CD4-positive, alpha-beta T cell (primary cell): ENCODE measurements at regions not wholly inside any gene's neighbourhood (a gene's known extent, or its start where the extent isn't known, plus 50 kb on each side); places are given as distances from the start of the nearest gene placed in this dataset.

Experiments
- ATAC-seq: fragments of 200-7000 bp; cut with Tn5 transposase; one replicate; pipeline ENCODE4 v1.10.0; 2022; ENCODE audit warnings: mild to moderate bottlenecking; ENCODE audit not compliant: poor library complexity
- CTCF ChIA-PET: fragments of 350-600 bp; sonication (Branson Sonifier 250); formaldehyde crosslinking; loops from one replicate; lab custom pipeline; 2021; ENCODE audit warnings: antibody characterized with exemption, inconsistent platforms; lab: Charles Lee
- POLR2A ChIA-PET: fragments of 350-600 bp; sonication (Branson Sonifier 250); formaldehyde crosslinking; loops from one replicate; lab custom pipeline; 2021; ENCODE audit warnings: antibody characterized with exemption, inconsistent platforms; lab: Charles Lee
- DNase-seq, 14 experiments: peaks; one replicate each; pipeline ENCODE4 v3.0.0-alpha.2; 2013 to 2020; ENCODE audit warnings: mixed read lengths in 2 of 14
- H3K27ac ChIP-seq, 2 donors: one replicate each; pipeline versions ENCODE4 v1.5.1 to v1.7.0; 2013; ENCODE audit warnings: low read length in 2 of 2, low read depth in 1 of 2, mild to moderate bottlenecking in 1 of 2
- H3K27me3 ChIP-seq, 2 experiments: 1 replicate in 1 of 2; 2 replicates in 1 of 2; pipeline versions ENCODE4 v1.6.1 to v1.7.0; 2013; ENCODE audit warnings: low read length in 2 of 2, control low read depth in 1 of 2, mild to moderate bottlenecking in 1 of 2, moderate library complexity in 1 of 2; ENCODE audit not compliant: insufficient read depth in 2 of 2, control insufficient read depth in 1 of 2
- H3K36me3 ChIP-seq: one replicate; pipeline ENCODE4 v1.6.1; 2013; ENCODE audit warnings: low read length, control low read depth; ENCODE audit not compliant: insufficient read depth
- H3K4me1 ChIP-seq: one replicate; pipeline ENCODE4 v1.6.1; 2013; ENCODE audit warnings: low read length, control low read depth; ENCODE audit not compliant: insufficient read depth
- H3K4me3 ChIP-seq: one replicate; pipeline ENCODE4 v1.5.1; 2013; ENCODE audit warnings: mild to moderate bottlenecking, low read length, moderate library complexity
- H3K9me3 ChIP-seq, 2 experiments: 1 replicate in 1 of 2; 2 replicates in 1 of 2; pipeline versions ENCODE4 v1.6.1 to v1.7.0; 2013; ENCODE audit warnings: low read length in 2 of 2, mild to moderate bottlenecking in 2 of 2, control low read depth in 1 of 2, moderate library complexity in 1 of 2; ENCODE audit not compliant: control insufficient read depth in 1 of 2, insufficient read depth in 1 of 2
- H3K27ac Mint-ChIP-seq: one replicate; pipeline ENCODE4 v1.8.0; 2020; ENCODE audit warnings: mixed read lengths
- H3K27me3 Mint-ChIP-seq: one replicate; pipeline ENCODE4 v1.8.0; 2021; ENCODE audit warnings: mixed read lengths
- H3K36me3 Mint-ChIP-seq: one replicate; pipeline ENCODE4 v1.8.0; 2021; ENCODE audit warnings: low read depth, mixed read lengths
- H3K4me1 Mint-ChIP-seq: one replicate; pipeline ENCODE4 v1.8.0; 2021; ENCODE audit warnings: low read depth, mixed read lengths
- H3K4me3 Mint-ChIP-seq: one replicate; pipeline ENCODE4 v1.8.0; 2020; ENCODE audit warnings: mild to moderate bottlenecking, mixed read lengths
- H3K9me3 Mint-ChIP-seq: one replicate; pipeline ENCODE4 v1.8.0; 2020; ENCODE audit warnings: mixed read lengths
- intact Hi-C, 2 experiments: fragments of 100-400 bp; cut with DNase I in 1 of 2; cut with micrococcal nuclease in 1 of 2; formaldehyde crosslinking; loops; one replicate each; pipeline versions ENCODE4 v1.15.1 to v1.9.0; 2023 to 2025; cut with DNase I, micrococcal nuclease
- TF ChIP-seq, protein P1 (sequence below): fragments of 200-600 bp; IDR thresholded peaks from one replicate; pipeline ENCODE4 v1.8.0; 2022; ENCODE audit warnings: antibody characterized with exemption, mild to moderate bottlenecking

DNA sequence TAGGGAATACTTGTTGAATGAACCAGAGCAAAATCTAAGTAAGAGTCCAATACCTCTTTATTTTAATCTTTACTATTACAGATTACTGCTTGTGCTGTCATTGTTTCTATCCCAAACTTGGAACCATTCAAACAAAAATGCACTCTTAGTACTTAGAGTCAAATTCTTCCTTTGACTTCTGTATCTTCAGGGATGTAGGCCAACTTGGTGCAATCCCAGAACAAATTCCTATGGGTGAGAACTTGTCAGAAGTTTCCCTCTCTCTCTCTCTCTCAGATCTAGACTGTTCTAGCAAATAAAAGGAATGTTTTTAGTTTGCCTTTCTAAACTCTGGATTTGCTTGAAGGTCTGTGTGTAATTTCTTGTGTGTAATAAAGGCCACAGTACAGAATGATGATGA is 329.0 kb upstream of the TMTC4 start:
- Mint-ChIP-seq H3K27ac (no peak overlapping the region), H3K4me1 (no peaks in the 10 kb centered on the region), H3K27me3 (no peaks in the 10 kb centered on the region), H3K9me3 (no peaks in the 10 kb centered on the region), H3K36me3 (no peaks in the 10 kb centered on the region), H3K4me3 (no peak overlapping the region)
- ATAC-seq, result no peak
- no peak overlapping the region for H3K27ac ChIP-seq
- intact Hi-C loops, result no loop called here
- H3K4me1 ChIP-seq, result no peaks in the 10 kb centered on the region
- no peak overlapping the region for H3K4me3 ChIP-seq
- DNase-seq, result no peak
- ChIA-PET POLR2A (no interaction called here), CTCF (no interaction called here)
- H3K27me3 ChIP-seq, result peaks cover 0 to 11% of the 10 kb centered on the region in 2 experiments
- TF ChIP-seq, protein P1, sequence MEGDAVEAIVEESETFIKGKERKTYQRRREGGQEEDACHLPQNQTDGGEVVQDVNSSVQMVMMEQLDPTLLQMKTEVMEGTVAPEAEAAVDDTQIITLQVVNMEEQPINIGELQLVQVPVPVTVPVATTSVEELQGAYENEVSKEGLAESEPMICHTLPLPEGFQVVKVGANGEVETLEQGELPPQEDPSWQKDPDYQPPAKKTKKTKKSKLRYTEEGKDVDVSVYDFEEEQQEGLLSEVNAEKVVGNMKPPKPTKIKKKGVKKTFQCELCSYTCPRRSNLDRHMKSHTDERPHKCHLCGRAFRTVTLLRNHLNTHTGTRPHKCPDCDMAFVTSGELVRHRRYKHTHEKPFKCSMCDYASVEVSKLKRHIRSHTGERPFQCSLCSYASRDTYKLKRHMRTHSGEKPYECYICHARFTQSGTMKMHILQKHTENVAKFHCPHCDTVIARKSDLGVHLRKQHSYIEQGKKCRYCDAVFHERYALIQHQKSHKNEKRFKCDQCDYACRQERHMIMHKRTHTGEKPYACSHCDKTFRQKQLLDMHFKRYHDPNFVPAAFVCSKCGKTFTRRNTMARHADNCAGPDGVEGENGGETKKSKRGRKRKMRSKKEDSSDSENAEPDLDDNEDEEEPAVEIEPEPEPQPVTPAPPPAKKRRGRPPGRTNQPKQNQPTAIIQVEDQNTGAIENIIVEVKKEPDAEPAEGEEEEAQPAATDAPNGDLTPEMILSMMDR, result no peak
- H3K9me3 ChIP-seq, result no peaks in the 10 kb centered on the region
- H3K36me3 ChIP-seq, result no peaks in the 10 kb centered on the region

DNA sequence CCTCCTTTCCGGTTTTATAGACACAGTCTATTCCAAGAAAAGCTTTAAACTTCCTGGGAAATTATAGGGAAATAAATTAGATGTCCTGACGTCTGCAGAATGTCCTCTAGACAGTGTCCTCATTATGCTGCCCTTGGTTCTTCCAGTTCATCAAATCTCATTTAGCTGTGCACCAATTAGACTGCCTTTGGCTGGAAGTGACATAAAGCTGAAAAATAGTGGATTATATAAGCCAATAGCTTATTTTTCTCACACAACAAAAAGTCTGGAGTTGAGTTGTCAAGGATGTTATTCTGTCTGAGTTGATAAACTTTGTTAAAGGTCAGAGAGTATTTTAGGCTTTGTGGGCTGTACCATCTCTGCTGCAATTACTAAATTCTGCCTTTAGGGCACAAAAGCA is 314.8 kb upstream of the TMTC4 start:
- DNase-seq, result no peak
- no peaks in the 10 kb centered on the region for H3K4me1 ChIP-seq
- Mint-ChIP-seq H3K9me3 (peaks cover 14% of the 10 kb centered on the region), H3K27ac (no peak overlapping the region), H3K4me3 (no peak overlapping the region), H3K4me1 (no peaks in the 10 kb centered on the region), H3K27me3 (peaks cover 23% of the 10 kb centered on the region), H3K36me3 (no peaks in the 10 kb centered on the region)
- TF ChIP-seq, protein P1, result no peak
- no peak overlapping the region for H3K27ac ChIP-seq
- ATAC-seq, result no peak
- intact Hi-C loops, result no loop called here
- ChIA-PET CTCF (no interaction called here), POLR2A (no interaction called here)
- H3K4me3 ChIP-seq, result no peak overlapping the region
- peaks cover 0 to 4% of the 10 kb centered on the region in 2 experiments for H3K9me3 ChIP-seq
- no peaks in the 10 kb centered on the region for H3K36me3 ChIP-seq
- peaks cover 3 to 4% of the 10 kb centered on the region in 2 experiments for H3K27me3 ChIP-seq

DNA sequence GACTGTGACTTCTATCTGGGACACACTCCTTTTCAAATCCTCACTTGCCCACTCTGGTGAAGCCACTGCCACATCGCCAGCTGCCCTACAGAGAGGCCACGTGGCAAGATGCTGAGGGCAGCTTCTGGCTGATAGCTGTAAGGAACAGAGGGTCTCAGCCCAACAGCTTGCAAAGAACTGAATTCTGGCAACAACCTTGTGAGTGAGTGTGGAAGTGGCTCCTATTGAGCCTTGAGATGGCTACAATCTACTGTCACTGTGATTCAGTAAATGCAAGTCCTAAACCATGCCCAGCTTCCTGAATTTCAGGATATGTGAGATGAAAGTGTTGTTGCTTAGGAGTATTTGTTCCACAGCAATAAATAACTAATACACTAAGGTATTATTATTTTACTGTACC is 314.3 kb upstream of the TMTC4 start:
- intact Hi-C loops, result no loop called here
- H3K27me3 ChIP-seq, result peaks cover 3 to 4% of the 10 kb centered on the region in 2 experiments
- DNase-seq (no peak), ATAC-seq (no peak)
- ChIA-PET CTCF (no interaction called here), POLR2A (no interaction called here)
- H3K9me3 Mint-ChIP-seq, result peaks cover 14% of the 10 kb centered on the region
- TF ChIP-seq, protein P1, result no peak
- no peak overlapping the region for H3K27ac Mint-ChIP-seq
- no peak overlapping the region for H3K4me3 ChIP-seq
- H3K4me1 ChIP-seq, result no peaks in the 10 kb centered on the region
- H3K4me1 Mint-ChIP-seq, result no peaks in the 10 kb centered on the region
- H3K27ac ChIP-seq, result no peak overlapping the region
- peaks cover 0 to 4% of the 10 kb centered on the region in 2 experiments for H3K9me3 ChIP-seq
- no peaks in the 10 kb centered on the region for H3K36me3 Mint-ChIP-seq
- peaks cover 23% of the 10 kb centered on the region for H3K27me3 Mint-ChIP-seq
- H3K4me3 Mint-ChIP-seq, result no peak overlapping the region
- no peaks in the 10 kb centered on the region for H3K36me3 ChIP-seq
